ENCODE measurements at regions not wholly inside any gene's neighbourhood (a gene's known extent, or its start where the extent isn't known, plus 50 kb on each side); places are given as distances from the start of the nearest gene placed in this dataset.
"Not testable (repeated sequence)": the region's sequence is repeated elsewhere in the genome, so short reads cannot be mapped to it uniquely, and the experiment has no call there.

- no peak for DNase-seq
Observed at GRCh38 chr17:53316988-53317387, 505.7 kb upstream of the KIF2B start.

- DNase-seq: no peak
Observed at GRCh38 chr17:53316073-53316472, 506.7 kb upstream of the KIF2B start.

- no peak for DNase-seq
Observed at GRCh38 chr17:53314521-53314920, 508.2 kb upstream of the KIF2B start.

GRCh38 chr17:53313746-53314145 lies 509.0 kb upstream of the KIF2B start:
- no peak for DNase-seq

DNA sequence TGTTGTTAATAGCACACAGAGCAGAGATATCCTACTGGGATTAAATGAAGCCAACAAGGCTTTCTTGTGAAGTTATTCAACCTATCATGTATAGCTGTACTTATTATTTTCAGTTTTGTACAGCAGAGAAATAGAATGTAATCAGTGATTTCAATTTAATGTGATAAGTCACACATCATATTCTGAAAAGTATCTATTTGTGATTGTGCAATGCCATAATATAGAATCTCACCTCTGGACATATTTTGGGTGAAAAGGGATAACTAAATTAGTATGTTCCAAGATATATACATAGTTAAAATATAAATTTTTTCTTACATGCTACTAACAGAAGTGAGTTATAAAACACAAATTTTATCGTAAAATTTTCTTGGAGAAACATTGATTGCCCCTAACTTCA lies 544.3 kb upstream of the KIF2B start:
- no peak for DNase-seq

DNA sequence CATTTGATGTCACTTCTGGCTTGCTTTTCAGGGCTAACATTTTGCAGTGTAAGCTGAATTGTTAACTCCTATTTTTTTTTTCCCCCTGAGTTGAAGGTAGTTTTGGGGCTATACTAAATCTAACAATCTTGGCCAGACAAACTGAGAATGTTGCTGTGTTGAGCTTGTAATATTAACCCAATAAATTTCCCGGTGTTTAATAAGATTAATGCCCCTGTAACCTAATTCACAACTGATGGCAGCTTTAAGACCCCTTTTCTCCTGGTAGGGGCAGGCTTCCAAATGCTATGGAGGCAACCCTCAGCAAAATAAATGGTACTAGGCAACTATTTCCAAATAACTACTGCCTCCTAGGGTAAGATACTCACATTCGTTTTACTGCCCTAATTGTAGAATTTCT lies 549.6 kb upstream of the KIF2B start:
- no peak for DNase-seq

DNA sequence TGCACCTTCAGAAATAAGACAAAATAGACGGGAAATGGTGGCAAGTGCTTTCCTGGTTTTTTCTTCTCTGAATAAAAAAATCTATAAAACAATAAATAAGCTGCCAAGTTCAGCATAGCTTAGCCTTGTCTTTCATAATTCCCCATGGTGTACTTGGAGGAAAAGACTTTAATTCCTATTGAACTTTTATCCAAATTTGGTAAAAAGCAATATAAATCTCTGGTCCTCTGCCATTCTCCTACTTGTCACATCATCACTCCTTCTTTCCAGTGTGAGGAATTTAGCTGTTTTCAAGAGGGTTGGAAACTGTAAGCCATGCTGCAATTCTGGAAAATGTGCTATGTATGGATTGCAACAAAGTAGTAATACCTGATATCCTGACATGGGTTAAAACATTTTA lies 551.8 kb upstream of the KIF2B start:
- no peak for DNase-seq

- DNase-seq: no peak
Observed at GRCh38 chr17:53264730-53265129, 558.0 kb upstream of the KIF2B start.

DNA sequence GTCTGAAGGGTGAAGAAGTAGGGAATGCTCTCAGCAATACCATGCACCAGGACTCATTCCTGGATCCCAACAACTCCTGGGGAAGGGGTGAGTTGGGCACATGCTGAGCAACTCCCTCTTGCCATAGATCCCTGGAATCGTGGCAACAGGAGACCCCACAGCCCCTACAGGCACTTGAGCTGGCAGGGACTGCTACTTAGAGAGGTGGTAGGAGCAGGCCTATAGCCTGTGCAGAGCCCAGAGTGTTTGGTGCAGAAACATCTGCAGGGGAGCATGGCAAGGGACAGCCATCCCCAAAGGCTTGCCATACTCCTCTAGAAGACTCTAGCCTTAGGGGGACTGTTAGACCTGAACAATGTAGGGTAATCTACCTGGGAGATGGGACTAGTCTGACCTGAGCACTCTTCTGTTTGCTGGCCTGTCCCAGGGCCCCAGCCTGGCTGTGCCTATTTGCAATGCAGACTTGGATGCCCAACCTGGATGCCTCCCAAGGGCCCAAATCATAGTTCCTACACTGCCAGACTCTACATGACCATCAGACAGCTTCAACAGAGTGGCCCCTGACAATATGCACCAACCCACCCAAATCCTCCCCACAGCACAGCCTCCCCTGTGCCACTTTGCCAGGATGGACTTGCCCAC lies 568.6 kb upstream of the KIF2B start:
- DNase-seq: no peak

DNA sequence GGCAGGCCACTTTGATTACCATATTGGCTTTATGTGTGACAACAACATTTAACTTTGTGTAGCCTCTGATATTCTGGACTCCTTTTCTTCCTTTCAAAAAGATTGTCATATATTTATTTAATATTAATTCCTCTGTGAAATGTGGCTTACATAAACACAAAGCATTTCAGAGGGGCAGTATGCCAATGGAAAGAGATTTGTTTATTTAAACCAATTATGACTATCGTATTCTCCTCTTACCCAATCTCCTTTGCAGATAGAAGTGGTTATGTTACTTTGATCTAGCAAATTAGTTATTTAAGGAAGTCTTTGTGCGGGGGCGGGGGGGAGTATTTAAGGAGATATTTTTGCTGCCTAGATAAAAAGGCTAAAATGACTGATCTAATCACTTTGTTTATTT lies 573.7 kb upstream of the KIF2B start:
- DNase-seq: no peak

DNA sequence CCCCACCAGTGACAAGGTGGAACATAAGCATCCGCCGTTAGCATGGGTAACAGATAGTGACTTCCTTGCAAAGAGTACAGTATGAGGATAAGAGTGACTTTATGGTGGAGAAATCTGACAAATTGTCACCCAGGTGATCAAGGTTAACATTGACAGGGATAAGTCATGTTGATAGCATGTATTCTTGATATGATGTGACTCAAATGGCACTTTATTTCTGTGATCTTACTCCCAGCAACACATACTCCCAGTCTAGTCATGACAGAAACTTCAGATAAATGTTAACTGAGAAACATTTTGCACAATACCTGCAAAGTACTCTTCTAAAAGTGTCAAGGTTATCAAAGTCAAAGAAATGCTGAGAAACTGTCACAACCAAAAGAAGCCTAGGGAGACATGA lies 588.6 kb upstream of the KIF2B start:
- DNase-seq: no peak

GRCh38 chr17:53227514-53227913 lies 595.2 kb upstream of the KIF2B start:
- DNase-seq: no peak

GRCh38 chr17:53227111-53227510 lies 595.6 kb upstream of the KIF2B start:
- no peak for DNase-seq

DNA sequence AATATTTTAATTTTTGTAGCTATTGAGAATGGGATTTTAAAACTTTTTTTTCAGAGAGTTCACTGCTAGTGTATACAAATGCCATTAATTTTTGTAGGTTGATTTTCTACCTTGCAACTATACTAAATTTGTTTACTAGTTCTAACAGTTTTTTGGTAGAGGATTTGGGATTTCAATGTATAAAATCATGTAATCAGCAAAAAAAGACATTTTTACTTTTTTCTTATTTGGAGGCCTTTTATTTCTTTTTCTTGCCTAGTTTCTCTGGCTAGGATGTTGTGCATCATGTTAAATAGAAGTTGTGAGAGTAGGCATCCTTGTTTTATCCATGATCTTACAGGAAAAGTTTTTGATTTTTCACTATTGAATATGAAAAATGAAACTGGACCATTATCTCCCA lies 602.9 kb upstream of the KIF2B start:
- no peak for DNase-seq

GRCh38 chr17:53218723-53219122 lies 604.0 kb upstream of the KIF2B start:
- DNase-seq: no peak

GRCh38 chr17:53217311-53217710 lies 605.4 kb upstream of the KIF2B start:
- DNase-seq: no peak

DNA sequence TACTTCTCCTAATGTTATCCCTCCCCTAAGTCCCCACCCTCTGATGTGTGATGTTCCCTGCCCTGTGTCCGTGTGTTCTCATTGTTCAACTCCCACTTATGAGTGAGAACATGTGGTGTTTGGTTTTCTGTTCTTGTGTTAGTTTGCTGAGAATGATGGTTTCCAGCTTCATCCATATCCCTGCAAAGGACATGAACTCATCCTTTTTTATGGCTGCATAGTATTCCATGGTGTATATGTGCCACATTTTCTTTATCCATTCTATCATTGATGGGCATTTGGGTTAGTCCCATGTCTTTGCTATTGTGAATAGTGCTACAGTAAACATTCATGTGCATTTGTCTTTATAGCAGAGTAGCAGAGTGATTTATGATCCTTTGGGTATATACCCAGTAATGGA lies 613.8 kb upstream of the KIF2B start:
- not testable (repeated sequence) for DNase-seq

GRCh38 chr17:53193044-53193443 lies 629.7 kb upstream of the KIF2B start:
- DNase-seq: no peak

DNA sequence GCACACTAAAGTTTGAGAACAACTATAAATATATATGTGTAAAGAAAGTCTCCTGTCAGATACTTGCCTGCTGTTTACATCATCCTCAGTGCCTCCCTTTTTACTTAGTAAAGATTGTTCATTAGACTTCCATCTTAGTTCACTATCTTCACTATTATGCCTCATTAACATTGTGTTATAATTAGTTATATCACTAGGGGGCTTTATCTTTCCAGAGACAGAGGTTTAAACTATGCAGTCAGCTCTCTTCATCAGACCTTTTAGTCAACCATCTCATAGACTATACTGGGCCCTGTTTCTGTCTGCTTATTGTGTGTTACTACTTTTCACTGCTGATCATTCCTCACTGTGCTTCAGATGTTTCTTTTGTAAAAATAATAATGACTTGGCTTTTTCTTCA lies 630.8 kb upstream of the KIF2B start:
- no peak for DNase-seq

DNA sequence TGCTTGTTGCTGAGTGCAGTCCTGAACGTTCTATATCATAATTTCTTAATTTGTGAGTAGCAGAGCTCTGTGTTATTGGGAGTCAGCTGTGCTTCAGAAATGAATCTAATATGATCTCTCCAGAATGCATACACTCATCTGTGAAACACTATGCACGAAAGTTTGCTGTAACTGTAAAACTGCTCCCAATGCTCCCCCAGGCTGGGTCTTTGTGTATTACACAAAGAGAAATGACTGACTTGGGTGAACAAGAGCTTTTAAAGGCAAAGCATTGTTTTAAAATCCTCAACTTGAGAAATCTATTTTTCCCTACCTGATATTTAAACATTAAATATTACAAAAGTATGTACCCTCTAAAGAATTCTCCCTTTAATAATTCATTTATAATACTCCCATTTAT lies 636.7 kb upstream of the KIF2B start:
- no peak for DNase-seq

- DNase-seq: no peak
Observed at GRCh38 chr17:53176629-53177028, 646.1 kb upstream of the KIF2B start.

DNA sequence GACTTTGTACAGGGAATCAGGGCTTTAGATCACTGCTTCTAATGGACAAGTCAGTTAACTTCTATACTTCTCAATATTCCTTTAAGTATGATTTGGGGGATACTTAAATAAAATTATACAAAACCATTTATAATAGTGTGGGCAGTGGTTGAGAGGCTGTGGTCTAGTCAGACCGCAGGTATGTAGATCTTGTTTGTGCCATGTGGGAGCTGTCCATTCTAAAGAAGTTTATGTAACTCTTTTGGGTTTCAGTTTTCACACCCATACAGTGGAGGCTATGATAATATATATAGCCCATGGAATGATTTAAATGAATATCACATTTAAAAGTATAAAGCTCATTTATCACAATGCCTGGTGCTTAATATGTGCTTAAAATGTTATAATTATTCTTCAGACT lies 654.3 kb upstream of the KIF2B start:
- no peak for DNase-seq

DNA sequence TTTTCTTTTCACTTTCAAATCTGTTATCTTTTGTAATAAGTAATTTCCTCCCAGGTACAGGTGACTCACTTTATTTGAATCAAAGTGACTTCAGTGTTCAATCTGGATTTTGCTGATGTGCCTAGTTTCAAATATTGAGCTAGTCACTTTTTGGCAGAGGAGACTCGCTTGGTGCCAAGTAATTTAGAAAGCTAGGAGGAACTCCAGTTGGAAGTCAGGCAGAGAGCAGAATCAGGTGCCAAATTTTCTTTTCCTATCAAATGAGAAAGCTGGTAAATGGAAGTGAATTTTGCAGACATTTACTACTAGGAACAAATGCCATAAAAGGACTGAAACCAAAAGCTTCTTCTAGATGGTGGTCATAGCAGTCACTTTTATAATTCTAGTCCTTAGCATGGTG lies 656.0 kb upstream of the KIF2B start:
- DNase-seq: no peak

- DNase-seq: no peak
Observed at GRCh38 chr17:53150101-53150698, 672.5 kb upstream of the KIF2B start.

- no peak for DNase-seq
Observed at GRCh38 chr17:53149316-53149715, 673.4 kb upstream of the KIF2B start.
